Vagina (tissue), 2 donors: ENCODE measurements at regions not wholly inside any gene's neighbourhood (a gene's known extent, or its start where the extent isn't known, plus 50 kb on each side); places are given as distances from the start of the nearest gene placed in this dataset.

Experiments
- DNase-seq, 2 donors: peaks; one replicate each; pipeline ENCODE4 v3.0.0-alpha.2; 2017; ENCODE audit errors: extremely low spot score in 2 of 2
- H3K27ac ChIP-seq: fragments of 200-600 bp; sonication (generic); one replicate; pipeline ENCODE4 v1.5.1; 2019
- H3K27me3 ChIP-seq: fragments of 200-600 bp; sonication (generic); one replicate; pipeline ENCODE4 v1.5.1; 2019
- H3K36me3 ChIP-seq, 2 donors: fragments of 200-600 bp; sonication (generic); one replicate each; pipeline ENCODE4 v1.5.1; 2017 to 2019
- H3K4me1 ChIP-seq: fragments of 200-600 bp; sonication (generic); one replicate; pipeline ENCODE4 v1.5.1; 2019
- H3K4me3 ChIP-seq, 2 donors: fragments of 200-600 bp; sonication (generic); 1 replicate in 1 of 2; 2 replicates in 1 of 2; pipeline ENCODE4 v1.5.1; 2016 to 2019
- H3K9me3 ChIP-seq: fragments of 200-600 bp; sonication (generic); one replicate; pipeline ENCODE4 v1.5.1; 2019
- POLR2A ChIP-seq, 2 donors: fragments of 450-650 bp; IDR thresholded peaks; one replicate each; pipeline ENCODE4 v1.6.1; 2017; ENCODE audit warnings: antibody characterized with exemption in 2 of 2, mild to moderate bottlenecking in 2 of 2, moderate library complexity in 2 of 2
- POLR2AphosphoS5 ChIP-seq, 2 donors: sonication (generic); formaldehyde crosslinking; IDR thresholded peaks; one replicate each; pipeline ENCODE4 v1.9.0; 2017; ENCODE audit warnings: antibody characterized with exemption in 2 of 2, mild to moderate bottlenecking in 2 of 2, low read depth in 1 of 2; ENCODE audit not compliant: insufficient read depth in 1 of 2
- intact Hi-C: fragments of 100-400 bp; cut with DNase I; formaldehyde crosslinking; loops from one replicate; pipeline ENCODE4 v1.15.1; 2023
- TF ChIP-seq, protein P1 (sequence below), 3 experiments: fragments of 450-650 bp in 2 of 3; fragments of 200-600 bp in 1 of 3; sonication (generic) in 1 of 3; IDR thresholded peaks; one replicate each; pipeline ENCODE4 v1.5.1; 2017 to 2019; ENCODE audit warnings: antibody characterized with exemption in 3 of 3, mild to moderate bottlenecking in 2 of 3, moderate library complexity in 2 of 3

DNA sequence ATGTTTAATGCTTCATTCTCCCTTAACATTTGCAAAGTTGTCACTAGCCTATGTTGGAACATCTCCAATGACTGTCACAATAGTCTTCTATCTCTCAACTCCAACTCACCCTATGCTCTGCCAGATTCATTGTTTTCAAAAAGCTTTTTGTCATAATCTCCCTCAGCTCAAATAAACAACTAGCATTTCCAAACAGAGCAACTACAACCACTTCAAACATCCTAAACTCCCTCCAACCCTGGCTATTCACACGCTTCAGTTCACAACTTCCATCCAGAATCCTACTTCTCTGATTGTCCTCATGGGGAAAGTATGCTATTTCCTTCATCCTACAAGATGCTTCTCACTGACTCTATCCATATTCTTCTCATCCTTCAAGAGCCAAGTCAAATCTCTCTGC lies 139.2 kb upstream of the VRK2 start:
- Histone ChIP-seq H3K4me3 (no peak overlapping the region), H3K4me1 (no peaks in the 10 kb centered on the region), H3K27me3 (no peaks in the 10 kb centered on the region), H3K9me3 (no peaks in the 10 kb centered on the region), H3K36me3 (no peaks in the 10 kb centered on the region), H3K27ac (no peak overlapping the region)
- intact Hi-C loops = no loop called here
- DNase-seq = no peak
- TF ChIP-seq POLR2A (IDR thresholded peaks at IDR 0.05) (no peak), POLR2AphosphoS5 (IDR thresholded peaks at IDR 0.05; ENCODE audit: insufficient read depth in 1 of 2, low read depth in 1 of 2) (no peak)
- TF ChIP-seq, protein P1, sequence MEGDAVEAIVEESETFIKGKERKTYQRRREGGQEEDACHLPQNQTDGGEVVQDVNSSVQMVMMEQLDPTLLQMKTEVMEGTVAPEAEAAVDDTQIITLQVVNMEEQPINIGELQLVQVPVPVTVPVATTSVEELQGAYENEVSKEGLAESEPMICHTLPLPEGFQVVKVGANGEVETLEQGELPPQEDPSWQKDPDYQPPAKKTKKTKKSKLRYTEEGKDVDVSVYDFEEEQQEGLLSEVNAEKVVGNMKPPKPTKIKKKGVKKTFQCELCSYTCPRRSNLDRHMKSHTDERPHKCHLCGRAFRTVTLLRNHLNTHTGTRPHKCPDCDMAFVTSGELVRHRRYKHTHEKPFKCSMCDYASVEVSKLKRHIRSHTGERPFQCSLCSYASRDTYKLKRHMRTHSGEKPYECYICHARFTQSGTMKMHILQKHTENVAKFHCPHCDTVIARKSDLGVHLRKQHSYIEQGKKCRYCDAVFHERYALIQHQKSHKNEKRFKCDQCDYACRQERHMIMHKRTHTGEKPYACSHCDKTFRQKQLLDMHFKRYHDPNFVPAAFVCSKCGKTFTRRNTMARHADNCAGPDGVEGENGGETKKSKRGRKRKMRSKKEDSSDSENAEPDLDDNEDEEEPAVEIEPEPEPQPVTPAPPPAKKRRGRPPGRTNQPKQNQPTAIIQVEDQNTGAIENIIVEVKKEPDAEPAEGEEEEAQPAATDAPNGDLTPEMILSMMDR (IDR thresholded peaks at IDR 0.05) = no peak

DNA sequence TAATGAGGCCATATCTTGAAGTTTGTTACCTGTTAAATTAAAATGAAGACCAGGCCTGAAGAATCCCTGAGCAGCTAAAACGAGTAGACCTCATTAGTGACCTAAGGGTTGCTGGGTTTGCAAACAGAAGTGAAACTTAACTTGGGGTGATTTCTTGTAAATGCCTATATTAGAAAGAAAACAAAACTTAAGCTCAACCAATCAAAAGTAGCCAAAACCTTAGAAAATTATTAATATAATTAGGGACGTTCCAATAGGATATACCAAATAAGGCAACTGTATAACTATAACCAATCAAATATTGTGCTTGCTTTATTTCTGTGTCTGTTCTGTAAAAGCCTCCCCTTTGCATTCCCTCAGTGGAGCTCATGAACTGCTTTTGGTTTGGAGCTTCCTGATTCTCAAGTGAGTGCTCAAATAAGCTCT lies 137.9 kb upstream of the VRK2 start:
- intact Hi-C loops = no loop called here
- TF ChIP-seq, protein P1 (IDR thresholded peaks at IDR 0.05) = no peak
- no peak for TF ChIP-seq POLR2A (IDR thresholded peaks at IDR 0.05)
- no peak for TF ChIP-seq POLR2AphosphoS5 (IDR thresholded peaks at IDR 0.05; ENCODE audit: insufficient read depth in 1 of 2, low read depth in 1 of 2)
- no peak for DNase-seq
- Histone ChIP-seq H3K4me1 (no peaks in the 10 kb centered on the region), H3K27ac (no peak overlapping the region), H3K27me3 (no peaks in the 10 kb centered on the region), H3K36me3 (no peaks in the 10 kb centered on the region), H3K9me3 (no peaks in the 10 kb centered on the region), H3K4me3 (no peak overlapping the region)

DNA sequence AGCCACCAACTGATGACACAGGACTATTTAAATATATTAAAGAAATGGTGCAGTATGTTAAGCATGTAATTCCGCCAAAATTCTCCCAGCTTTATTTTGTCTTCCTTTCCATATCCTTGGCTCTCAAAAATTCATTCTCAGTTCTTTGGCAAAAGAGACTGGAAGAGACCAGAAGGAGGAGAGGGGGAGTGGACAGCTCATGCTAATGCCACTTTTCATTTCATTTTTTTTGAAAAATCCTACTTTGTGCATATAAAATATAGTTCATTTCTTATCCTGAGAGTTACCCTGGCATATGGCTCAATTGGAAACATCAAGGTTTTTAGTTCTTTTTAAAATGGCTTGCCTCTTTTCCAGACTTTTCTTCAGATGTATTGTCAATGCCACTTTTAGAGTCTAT lies 128.5 kb upstream of the VRK2 start:
- no peaks in the 10 kb centered on the region for H3K9me3 ChIP-seq
- DNase-seq = no peak
- no peak overlapping the region for H3K4me3 ChIP-seq
- no peaks in the 10 kb centered on the region for H3K27me3 ChIP-seq
- H3K36me3 ChIP-seq = no peaks in the 10 kb centered on the region
- intact Hi-C loops = no loop called here
- no peak for TF ChIP-seq POLR2AphosphoS5 (IDR thresholded peaks at IDR 0.05; ENCODE audit: insufficient read depth in 1 of 2, low read depth in 1 of 2)
- no peak for TF ChIP-seq POLR2A (IDR thresholded peaks at IDR 0.05)
- TF ChIP-seq, protein P1 (IDR thresholded peaks at IDR 0.05) = no peak
- no peak overlapping the region for H3K27ac ChIP-seq
- no peaks in the 10 kb centered on the region for H3K4me1 ChIP-seq

DNA sequence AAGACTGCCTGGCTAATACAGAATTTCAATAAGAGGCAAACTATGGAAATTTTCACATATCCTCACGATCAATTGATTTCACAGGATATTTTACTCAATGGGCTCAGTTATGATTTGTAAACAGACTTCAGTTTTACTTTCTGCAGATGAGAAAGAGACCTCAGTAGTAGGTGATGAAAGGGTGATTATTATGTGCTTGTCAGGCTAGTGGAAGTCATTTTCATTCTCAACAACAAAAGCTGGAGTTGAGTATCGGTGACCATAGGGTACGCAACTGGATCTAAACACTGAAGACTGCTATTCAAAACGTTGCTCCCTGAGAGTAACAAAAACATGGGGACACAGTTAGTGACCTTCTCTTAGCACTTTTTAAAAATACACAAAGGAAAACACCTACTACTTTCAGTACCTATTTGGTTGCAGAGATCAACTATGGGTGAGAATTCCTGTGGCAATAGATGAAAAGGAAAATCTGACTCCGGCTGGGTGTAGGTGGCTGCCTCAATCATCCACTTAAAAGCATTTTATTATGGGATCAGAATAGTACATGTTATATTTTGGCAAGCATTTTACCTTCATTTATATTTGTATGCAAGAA lies 126.2 kb upstream of the VRK2 start:
- H3K36me3 ChIP-seq = no peaks in the 10 kb centered on the region
- H3K9me3 ChIP-seq = no peaks in the 10 kb centered on the region
- H3K27me3 ChIP-seq = no peaks in the 10 kb centered on the region
- no peaks in the 10 kb centered on the region for H3K4me1 ChIP-seq
- TF ChIP-seq, protein P1 (IDR thresholded peaks at IDR 0.05) = no peak
- H3K27ac ChIP-seq = no peak overlapping the region
- intact Hi-C loops = no loop called here
- DNase-seq = no peak
- H3K4me3 ChIP-seq = no peak overlapping the region

DNA sequence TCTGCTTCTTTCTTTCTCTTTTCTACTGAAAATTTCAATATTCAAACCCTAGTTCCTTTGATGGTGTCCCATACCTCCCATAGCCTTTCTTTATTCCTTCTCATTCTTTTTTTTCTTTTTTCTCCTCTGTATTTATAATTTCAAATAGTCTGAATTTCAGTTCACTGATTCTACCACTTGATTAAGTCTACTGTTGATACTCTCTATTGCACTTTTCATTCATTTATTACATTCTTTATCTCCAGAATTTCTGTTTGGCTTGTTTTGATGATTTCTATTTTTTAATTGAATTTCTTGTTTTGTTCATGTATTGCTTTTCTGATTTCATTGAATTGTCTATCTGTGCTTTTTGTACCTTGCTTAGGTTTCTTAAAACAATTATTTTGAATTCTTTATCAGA lies 111.9 kb upstream of the VRK2 start:
- H3K4me1 ChIP-seq = no peaks in the 10 kb centered on the region
- TF ChIP-seq, protein P1 (IDR thresholded peaks at IDR 0.05) = no peak
- no peak for TF ChIP-seq POLR2AphosphoS5 (IDR thresholded peaks at IDR 0.05; ENCODE audit: insufficient read depth in 1 of 2, low read depth in 1 of 2)
- no peak for TF ChIP-seq POLR2A (IDR thresholded peaks at IDR 0.05)
- no peaks in the 10 kb centered on the region for H3K9me3 ChIP-seq
- H3K36me3 ChIP-seq = no peaks in the 10 kb centered on the region
- H3K27ac ChIP-seq = no peak overlapping the region
- intact Hi-C loops = no loop called here
- no peak for DNase-seq
- no peak overlapping the region for H3K4me3 ChIP-seq
- H3K27me3 ChIP-seq = no peaks in the 10 kb centered on the region
